GM18873 (cell line): ENCODE measurements at regions not wholly inside any gene's neighbourhood (a gene's known extent, or its start where the extent isn't known, plus 50 kb on each side); places are given as distances from the start of the nearest gene placed in this dataset.
A peak's percentile ranks its signal among the peaks of the same experiment; 100 is the strongest.
"Not testable (repeated sequence)": the region's sequence is repeated elsewhere in the genome, so short reads cannot be mapped to it uniquely, and the experiment has no call there.

ENCODE experiments used
- ATAC-seq: cut with Tn5 transposase; IDR thresholded peaks from one replicate; pipeline ENCODE4 v1.9.1; 2021; ENCODE audit warnings: mild to moderate bottlenecking, moderate library complexity, moderate number of reproducible peaks; ENCODE audit not compliant: unreplicated experiment, low FRiP score

DNA sequence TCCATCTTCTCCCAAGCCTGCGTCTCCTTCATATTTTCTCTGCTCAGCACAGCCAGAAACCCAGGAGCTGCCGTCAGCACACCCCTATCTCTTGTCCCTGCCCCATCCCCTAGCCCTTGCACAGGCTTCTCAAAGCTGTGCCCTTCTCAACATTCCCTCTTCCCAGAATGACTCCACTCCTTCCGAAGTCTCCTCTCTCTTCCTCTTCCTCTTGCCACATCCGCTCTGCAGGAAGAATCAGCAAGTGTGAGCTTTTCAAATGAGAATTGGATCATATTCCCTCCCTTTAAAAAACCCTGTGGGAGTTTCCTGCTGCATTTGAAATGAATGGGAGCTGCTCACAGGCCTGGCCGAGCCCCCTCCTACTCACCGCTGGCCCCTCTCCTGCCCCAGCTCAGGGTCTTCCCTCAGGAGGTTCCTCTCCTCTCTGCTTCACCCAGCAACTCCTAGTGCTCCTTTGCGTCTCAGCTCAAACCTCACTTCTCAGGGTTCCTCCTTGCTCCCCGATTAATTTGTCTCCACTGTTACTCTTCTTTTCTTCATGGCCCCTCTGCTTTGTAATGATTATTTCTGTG is 528.5 kb upstream of the CCDC196 start:
- ATAC-seq, result no peak

DNA sequence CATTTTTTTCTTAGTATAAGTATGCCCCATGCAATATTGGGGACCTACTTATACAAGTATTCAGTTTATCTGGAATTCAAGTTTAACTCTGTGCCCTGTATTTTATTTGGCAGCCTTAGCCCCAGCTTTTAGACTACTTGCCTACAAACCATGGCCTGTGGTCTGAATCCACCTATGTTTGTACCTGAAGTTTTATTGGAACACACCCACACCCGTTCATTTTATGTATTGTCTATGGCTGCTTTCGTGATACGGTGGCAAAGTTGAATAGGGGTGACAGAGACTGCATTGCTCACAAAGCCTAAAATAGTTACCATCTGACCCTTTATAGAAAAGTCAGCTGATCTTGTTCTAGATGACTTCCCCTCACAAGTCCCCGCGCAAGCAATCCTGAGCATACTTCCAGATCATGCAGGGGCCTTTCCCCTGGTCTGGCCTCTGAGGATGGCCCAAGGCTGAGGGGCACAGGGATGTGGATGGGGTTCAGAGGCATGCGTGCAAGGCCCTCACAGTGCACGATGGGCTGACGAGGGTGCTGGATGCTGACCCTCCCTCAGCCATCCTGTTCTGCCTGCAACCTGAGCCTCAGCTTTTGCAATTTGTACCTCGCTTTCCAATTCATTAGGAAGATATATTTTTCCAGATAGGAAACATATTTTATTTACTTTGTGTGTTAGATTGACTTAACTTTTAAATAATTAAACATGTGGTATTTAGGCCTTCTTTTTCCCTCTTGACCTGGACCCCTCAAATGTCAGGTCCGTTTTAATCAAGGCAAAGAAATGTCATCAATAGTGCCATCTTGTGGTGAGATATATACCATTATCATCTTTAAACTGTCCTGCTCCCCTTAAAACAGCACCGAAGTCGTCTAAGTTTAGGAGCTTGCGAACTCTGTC is 527.3 kb upstream of the CCDC196 start:
- peak; percentile 23 for ATAC-seq

DNA sequence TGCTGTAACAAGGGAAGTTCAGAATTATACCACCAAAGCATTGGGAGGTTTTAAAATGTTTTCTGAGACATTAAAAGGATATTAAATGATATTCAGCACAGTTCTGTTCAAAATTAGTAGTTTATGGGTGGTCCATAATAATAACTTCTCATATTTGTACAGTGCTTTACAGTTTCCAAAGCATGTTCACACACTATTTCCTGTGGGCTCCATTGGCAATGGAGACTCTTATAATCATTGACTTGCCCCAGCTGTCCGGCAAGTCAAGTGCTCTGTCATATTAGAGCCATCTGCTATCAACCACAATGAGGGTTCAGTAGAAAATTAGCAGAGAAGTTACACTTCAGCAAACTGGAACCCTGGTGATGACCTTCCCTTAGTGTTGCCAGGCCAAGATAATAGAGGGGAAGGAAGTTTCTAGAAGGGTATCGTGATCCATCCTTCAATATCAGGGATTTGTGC is 526.6 kb upstream of the CCDC196 start:
- peak; percentile 62 for ATAC-seq

- no peak for ATAC-seq
These were observed 525.2 kb upstream of the CCDC196 start for GRCh38 chr14:65961004-65961403.

DNA sequence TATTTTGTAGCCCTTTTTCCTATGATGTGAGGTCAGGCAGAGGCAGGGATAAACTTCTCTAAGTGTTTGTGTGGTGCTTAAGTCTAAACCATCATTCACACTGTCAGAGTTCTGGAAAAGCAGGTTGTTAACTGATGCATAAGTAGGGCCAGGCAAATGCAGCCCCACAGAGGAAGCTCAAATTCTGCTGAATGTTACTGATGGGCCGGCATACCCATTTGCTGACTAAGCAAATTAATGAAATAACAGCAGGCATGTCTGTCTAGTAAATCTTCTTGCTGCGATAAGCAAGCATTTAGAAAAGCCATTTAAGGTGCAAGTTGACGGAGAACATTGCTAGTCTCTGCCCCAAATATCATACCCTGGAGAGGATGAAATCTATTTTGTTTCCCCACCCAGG is 523.2 kb upstream of the CCDC196 start:
- ATAC-seq, result no peak

- ATAC-seq, result no peak
These were observed 521.8 kb upstream of the CCDC196 start for GRCh38 chr14:65964366-65964765.

DNA sequence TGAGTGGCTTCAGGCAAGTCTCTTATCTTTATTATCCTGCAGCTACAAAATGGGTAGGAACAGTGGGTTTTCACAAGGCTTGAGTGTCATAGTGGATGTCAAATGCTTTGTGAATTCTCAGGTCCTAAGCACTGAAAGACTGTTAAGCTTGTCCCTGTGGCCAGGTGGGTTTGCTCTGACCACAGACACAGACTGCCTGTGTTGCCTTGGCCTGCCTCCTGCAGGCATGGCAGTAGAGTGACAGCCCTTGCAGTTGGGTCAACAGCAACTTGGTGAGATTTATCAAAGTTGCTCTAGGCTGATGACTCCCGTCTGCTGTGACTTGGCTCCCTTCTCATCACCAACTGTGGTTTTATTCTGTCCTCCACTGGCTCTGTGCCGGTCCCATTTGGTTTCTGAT is 520.0 kb upstream of the CCDC196 start:
- ATAC-seq, result no peak

DNA sequence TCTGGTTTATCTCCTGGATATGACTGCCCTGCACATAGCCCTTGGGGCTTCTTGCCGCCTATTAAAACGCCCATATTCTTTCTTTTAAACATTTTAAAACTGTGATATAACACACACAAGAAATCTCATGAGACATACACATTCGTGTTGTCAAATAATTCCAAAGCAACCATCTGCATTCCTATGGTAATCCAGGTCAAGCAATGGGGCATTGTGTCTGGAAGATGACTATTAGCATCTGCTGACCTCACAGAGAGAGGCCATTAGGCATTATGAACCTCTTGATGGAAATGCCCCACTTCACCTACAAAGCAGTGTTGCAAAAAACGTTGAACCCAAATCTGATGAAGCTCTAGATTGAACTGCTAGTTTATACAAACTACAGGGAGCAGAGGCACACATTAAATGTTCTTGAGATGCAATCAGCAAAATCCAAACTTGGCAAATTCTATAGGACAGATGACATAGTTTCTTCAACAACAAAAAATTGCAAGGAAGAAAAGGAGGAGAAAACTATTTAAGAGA is 513.8 kb upstream of the CCDC196 start:
- ATAC-seq, result no peak

GRCh38 chr14:65972891-65973290 is 513.3 kb upstream of the CCDC196 start:
- no peak for ATAC-seq

DNA sequence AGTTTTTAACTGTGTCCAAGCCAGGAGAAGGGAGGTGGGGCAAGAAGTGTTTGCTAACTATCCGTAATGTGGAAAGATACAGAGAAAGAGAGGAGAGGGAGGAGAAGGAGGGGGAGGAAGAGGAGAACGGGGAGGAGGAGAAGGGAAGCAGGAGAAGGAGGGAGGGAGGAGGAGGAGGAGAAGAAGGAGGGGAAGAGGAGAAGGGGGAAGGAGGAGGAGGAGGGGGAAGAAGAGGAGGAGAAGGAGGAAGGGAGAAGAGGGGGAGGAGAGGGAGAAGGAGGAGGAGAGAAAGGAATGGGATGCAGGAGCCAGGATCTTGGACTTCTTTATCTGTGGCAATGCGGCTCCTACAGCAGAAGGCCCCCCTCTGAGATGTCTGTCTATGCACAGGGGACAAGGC is 510.3 kb upstream of the CCDC196 start:
- ATAC-seq, result no peak

DNA sequence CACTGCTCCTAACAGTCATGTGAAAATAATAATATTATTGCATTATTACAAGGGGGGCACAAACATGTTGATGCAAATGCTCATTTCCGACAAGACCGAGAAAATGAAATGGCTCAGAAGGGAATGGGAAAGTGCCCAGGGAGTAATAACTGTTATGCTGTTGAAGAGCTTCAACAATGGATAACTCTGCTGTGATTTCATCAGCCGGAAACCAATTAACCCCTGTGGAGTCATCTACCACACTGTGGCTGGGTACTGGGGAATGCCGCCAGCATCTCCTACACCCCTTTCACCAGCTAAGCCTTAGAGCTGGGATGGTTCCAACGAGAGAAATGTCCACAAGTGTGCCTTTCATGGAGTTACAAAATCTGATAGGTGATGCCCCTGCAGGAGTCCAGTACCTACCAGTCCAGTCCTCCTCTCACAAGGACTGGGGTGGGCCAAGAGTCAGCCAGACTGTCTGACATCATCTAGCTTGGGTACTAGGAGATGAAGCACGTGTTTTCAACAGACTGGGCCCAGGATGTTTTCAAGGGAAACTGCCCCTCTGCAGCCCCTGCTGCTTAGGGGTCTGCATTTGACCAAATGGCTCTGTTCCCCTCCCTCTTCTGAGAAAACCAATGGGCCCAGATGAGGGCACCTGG is 509.3 kb upstream of the CCDC196 start:
- no peak for ATAC-seq

DNA sequence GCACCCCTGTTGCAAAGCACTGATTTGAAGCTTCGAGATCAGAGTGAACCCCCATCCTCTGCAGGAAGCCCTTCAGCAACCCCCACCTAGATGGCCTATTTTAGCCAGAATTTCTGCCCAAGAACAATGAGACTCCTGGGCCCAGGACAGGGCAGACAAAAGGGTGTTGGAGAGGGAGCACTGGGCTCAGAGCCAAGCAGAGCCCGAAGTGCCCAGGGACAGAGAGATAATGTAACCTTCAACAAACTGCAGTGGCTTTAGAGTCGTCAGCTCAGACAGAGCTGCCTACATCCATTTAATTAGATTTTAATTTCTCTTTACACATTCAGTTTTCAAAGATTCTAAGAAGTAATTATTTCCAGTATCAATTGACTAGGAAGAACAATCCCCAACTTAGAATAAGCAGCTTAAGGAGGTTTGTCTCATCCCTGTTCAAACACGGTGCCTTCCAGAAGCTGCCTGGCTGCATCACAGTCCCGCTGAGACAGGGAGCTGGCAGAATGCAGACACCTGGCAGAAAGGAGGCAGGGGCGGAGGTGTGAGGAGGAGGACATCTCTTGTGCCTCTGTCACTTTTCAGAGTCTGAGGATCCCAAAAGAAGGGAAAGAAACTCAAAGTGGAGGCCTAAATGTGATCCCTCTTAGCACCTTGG is 504.9 kb upstream of the CCDC196 start:
- no peak for ATAC-seq

DNA sequence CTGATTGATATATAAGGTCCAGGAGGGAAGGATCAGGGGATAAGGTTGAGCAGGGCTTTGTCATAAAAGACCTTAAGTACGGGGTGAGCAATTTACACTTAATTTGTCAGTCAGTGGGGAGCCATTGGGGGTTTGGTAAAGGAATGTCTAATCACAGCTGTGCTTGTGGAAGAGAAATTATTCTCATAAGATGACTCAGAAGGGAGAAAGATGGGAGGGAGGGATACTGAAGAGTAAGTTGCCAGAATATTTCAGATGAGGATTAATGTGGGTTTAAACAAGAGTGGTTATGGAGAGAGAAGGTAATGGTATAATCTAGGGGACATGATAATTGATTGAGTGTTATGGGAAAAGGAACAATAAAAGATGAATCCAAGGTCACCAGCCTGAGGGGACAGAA is 500.1 kb upstream of the CCDC196 start:
- ATAC-seq, result no peak

- no peak for ATAC-seq
These were observed 496.2 kb upstream of the CCDC196 start for GRCh38 chr14:65989981-65990380.

DNA sequence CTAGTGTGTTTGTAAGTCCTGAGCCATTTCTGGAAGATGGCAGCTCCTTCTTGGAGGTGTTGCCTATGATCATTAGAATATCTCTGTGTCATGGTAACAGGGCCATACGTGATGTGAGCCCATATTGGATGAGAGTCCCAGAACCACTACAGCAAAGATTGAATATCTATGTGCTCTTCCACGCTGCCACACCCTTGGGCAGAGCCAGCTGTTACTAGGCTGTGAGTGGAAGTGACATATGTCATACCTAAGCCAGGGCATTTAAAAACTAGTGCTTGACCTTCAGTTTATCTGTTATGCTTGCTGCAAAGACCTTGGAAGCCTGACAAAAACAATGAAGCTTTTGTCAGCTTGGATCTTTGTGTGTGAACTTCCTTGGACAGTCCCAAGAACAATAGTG is 495.1 kb upstream of the CCDC196 start:
- ATAC-seq, result no peak

GRCh38 chr14:65991935-65992334 is 494.2 kb upstream of the CCDC196 start:
- ATAC-seq, result not testable (repeated sequence)

DNA sequence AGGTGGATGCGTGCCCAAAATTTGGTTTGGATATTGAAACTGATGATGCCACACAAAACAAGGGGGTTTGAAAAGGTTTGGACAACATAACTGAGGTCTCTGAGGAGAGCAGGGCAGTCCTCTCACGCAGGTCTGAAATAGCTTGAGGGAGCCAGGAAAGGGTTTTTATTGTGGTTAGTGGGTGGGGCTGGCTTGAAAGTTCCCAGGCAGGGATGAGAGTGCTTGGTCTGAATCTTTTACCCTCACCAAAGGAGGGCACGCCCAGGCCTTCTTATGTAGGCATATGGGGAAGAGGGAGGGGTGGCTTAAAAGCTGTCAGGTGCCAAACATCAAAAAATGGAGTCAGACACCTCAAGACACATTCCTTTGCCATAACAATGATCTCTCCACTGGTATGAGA is 493.1 kb upstream of the CCDC196 start:
- ATAC-seq, result no peak

DNA sequence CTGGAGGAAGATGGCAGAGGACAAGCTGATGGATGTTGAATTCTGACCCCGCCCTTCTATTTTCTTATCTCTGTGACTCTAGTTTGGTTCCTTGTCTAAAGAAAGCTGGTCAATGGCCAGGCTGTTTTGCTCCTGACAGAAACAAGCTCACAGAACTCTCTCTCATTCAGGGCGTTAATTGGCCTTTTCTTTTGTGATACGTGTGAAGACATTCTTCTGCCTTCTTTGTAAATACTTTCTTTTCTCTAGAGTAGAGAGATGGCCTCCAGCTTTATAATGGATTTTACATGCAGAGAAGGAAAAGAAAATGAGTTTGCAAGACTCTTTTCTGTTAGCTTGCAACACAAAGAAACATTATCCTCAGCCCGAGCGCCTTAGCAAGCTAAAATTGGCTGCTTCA is 492.2 kb upstream of the CCDC196 start:
- no peak for ATAC-seq

DNA sequence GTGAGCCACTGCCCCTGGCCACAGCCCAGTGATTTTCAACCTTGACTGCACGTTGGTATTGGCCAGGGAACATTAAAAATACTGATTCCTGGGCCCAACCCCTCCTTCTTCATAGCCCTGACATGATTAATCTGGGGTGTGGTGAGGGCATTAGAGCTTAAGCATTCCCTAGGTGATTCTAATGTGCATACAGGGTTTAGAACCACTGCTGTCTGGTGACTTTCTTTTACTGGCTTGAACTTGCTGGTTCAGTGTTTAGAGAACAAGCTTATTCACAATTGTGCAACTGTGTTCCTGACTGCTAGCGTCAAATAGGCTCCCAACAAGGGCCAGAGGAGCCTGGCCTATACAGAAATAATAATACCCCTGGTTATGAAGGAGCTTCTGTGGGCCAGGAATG is 488.8 kb upstream of the CCDC196 start:
- no peak for ATAC-seq

GRCh38 chr14:65999865-66000264 is 486.3 kb upstream of the CCDC196 start:
- ATAC-seq, result no peak

DNA sequence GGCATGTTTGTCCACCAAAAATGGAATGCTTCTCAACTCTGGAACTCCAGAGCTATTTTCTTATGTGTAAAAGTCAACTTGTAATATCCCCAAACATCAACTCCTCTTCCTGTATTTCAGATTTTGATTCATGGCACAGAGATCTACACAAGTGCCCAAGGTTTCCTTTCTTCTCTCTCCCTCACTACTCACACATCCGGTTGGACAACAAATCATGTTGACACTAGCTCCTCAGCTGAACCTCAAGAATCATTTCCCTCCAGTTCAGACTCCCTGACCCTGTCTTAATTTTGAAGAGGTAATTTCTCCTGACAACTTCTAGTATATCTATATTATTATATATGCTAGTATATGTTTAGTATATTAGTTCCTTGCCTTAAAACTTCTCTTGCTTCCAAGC is 485.4 kb upstream of the CCDC196 start:
- ATAC-seq, result no peak
